ENCODE measurements at regions not wholly inside any gene's neighbourhood (a gene's known extent, or its start where the extent isn't known, plus 50 kb on each side); places are given as distances from the start of the nearest gene placed in this dataset.

DNA sequence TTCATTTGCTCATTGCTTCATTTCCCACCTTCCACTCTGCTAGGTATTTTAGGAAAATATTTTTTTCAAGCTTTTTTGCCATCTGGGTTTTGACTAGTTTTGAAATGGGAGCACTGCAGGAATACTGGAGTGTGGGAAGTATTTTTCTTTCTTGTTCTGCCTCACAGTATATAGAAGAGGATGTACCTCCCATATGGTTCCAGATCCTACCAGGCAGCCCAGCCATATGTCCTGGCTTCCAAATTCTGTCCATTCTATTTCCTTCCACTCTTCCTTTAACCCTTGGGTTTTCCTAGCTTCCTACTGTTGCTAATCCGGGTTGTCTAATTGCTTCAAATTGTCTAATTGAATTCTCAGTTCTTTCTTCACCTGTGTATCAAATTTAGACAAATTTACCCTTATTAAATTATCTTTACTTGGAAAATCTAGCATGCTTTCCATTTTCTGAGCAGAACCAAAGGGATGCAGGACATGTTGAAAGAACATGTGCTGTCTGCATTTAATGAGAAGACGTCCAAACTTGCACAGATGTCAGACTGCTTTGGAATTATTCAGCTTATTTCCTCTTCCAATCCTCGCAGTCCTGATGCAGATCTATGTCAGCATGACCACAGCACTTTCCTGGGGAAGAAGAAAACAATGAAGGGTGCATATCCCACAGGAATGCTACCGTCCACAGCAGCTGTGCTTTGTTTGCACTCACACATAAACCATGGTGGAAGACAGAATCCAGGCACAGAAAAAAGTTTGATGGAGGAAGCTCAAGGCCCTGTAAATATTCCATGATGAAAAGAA is 1273.9 kb upstream of the MAP3K7 start:
- H3K4me3 ChIP-seq, result no peak overlapping the region
- no peak for ATAC-seq (ENCODE audit: low FRiP score in 2 of 2)
- no peak for DNase-seq
- no peaks in the 10 kb centered on the region for H3K27me3 ChIP-seq
- TF ChIP-seq POLR2AphosphoS5 (IDR thresholded peaks at IDR 0.05) (no peak), POLR2A (IDR thresholded peaks at IDR 0.05) (no peak), EP300 (IDR thresholded peaks at IDR 0.05) (no peak)
- TF ChIP-seq, protein P1, sequence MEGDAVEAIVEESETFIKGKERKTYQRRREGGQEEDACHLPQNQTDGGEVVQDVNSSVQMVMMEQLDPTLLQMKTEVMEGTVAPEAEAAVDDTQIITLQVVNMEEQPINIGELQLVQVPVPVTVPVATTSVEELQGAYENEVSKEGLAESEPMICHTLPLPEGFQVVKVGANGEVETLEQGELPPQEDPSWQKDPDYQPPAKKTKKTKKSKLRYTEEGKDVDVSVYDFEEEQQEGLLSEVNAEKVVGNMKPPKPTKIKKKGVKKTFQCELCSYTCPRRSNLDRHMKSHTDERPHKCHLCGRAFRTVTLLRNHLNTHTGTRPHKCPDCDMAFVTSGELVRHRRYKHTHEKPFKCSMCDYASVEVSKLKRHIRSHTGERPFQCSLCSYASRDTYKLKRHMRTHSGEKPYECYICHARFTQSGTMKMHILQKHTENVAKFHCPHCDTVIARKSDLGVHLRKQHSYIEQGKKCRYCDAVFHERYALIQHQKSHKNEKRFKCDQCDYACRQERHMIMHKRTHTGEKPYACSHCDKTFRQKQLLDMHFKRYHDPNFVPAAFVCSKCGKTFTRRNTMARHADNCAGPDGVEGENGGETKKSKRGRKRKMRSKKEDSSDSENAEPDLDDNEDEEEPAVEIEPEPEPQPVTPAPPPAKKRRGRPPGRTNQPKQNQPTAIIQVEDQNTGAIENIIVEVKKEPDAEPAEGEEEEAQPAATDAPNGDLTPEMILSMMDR (IDR thresholded peaks at IDR 0.05), result no peak
- WGBS, 2 donors, result 45 to 58% methylated on average over 4 of the region's 4 CpGs
- H3K27ac ChIP-seq, result no peak overlapping the region
- H3K36me3 ChIP-seq, result no peaks in the 10 kb centered on the region
- no peaks in the 10 kb centered on the region for H3K4me1 ChIP-seq
- H3K9me3 ChIP-seq, result no peaks in the 10 kb centered on the region

DNA sequence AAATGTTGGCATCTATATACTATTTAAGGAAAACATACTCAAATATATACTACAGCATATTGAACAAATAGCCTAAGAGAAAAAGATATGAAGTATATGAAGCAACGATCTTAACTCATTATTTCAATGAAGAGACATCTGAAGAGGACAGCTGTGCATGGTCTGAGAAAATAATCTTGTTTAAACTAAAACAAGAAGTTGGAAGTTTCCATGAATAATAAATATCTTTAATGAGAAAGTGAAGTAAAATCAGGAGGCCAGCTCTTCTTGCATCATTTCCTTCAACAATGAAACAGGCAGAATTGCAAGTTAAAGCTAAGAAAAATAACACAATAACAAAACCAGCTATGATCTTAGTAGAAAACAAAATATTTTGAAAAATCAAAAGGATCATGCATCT is 1265.4 kb upstream of the MAP3K7 start:
- TF ChIP-seq POLR2A (IDR thresholded peaks at IDR 0.05) (no peak), POLR2AphosphoS5 (IDR thresholded peaks at IDR 0.05) (no peak), EP300 (IDR thresholded peaks at IDR 0.05) (no peak)
- TF ChIP-seq, protein P1 (IDR thresholded peaks at IDR 0.05), result no peak
- H3K36me3 ChIP-seq, result no peaks in the 10 kb centered on the region
- ATAC-seq (ENCODE audit: low FRiP score in 2 of 2) (no peak), DNase-seq (no peak)
- no peak overlapping the region for H3K27ac ChIP-seq
- WGBS, 2 donors, result 38 to 42% methylated on average over 1 of the region's 1 CpG
- no peaks in the 10 kb centered on the region for H3K9me3 ChIP-seq
- H3K4me3 ChIP-seq, result no peak overlapping the region
- no peaks in the 10 kb centered on the region for H3K27me3 ChIP-seq
- H3K4me1 ChIP-seq, result no peaks in the 10 kb centered on the region

DNA sequence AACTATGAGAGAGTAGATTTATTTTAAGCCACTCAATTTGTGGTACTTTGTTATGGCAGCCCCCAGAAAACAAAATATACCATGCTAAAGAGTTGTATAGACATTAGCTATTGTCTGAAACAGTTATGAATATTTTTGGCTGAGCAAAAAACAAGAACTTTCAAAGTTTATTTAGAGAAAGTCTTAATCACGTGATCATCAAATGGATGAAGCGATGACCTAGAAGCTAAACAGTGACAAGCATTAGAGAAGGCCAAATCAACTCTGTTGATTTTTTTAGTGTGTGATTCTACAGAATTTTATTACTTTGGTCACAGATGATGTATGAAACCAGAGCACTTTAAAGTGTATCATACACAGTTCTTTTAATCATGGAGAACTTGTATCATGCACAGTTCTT is 1247.9 kb upstream of the MAP3K7 start:
- DNase-seq (no peak), ATAC-seq (ENCODE audit: low FRiP score in 2 of 2) (no peak)
- Histone ChIP-seq H3K27me3 (no peaks in the 10 kb centered on the region), H3K4me1 (no peaks in the 10 kb centered on the region), H3K4me3 (no peak overlapping the region), H3K36me3 (no peaks in the 10 kb centered on the region), H3K27ac (no peak overlapping the region), H3K9me3 (no peaks in the 10 kb centered on the region)
- 82 to 84% methylated on average over 2 of the region's 2 CpGs for WGBS, 2 donors
- TF ChIP-seq POLR2AphosphoS5 (IDR thresholded peaks at IDR 0.05), result no peak
- TF ChIP-seq EP300 (IDR thresholded peaks at IDR 0.05), result no peak
- no peak for TF ChIP-seq POLR2A (IDR thresholded peaks at IDR 0.05)
- TF ChIP-seq, protein P1 (IDR thresholded peaks at IDR 0.05), result no peak

DNA sequence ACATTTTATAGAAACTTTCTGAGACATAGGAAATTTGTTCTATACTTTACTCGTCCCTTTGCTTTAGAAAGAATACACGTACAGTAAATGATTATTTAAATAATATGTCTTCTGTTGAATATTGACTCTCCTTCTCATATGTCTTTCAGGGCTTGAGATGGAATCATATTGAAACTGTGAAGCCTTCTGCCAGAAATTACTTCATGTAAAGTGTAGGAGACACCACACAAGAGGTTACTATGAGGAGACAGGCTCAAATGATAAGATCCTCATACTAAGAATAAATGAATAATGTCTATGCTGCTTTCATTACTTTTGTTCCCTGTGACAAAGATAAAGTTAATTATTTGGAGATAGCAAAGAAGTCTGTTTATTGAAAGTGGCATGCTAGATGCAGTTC is 1240.3 kb upstream of the MAP3K7 start:
- no peak for ATAC-seq (ENCODE audit: low FRiP score in 2 of 2)
- 64 to 90% methylated on average over 2 of the region's 2 CpGs for WGBS, 2 donors
- TF ChIP-seq, protein P1 (IDR thresholded peaks at IDR 0.05), result no peak
- TF ChIP-seq POLR2AphosphoS5 (IDR thresholded peaks at IDR 0.05) (no peak), POLR2A (IDR thresholded peaks at IDR 0.05) (no peak), EP300 (IDR thresholded peaks at IDR 0.05) (no peak)
- no peaks in the 10 kb centered on the region for H3K36me3 ChIP-seq
- H3K4me1 ChIP-seq, result no peaks in the 10 kb centered on the region
- DNase-seq, result no peak
- H3K27me3 ChIP-seq, result no peaks in the 10 kb centered on the region
- no peaks in the 10 kb centered on the region for H3K9me3 ChIP-seq
- H3K27ac ChIP-seq, result no peak overlapping the region
- H3K4me3 ChIP-seq, result no peak overlapping the region

DNA sequence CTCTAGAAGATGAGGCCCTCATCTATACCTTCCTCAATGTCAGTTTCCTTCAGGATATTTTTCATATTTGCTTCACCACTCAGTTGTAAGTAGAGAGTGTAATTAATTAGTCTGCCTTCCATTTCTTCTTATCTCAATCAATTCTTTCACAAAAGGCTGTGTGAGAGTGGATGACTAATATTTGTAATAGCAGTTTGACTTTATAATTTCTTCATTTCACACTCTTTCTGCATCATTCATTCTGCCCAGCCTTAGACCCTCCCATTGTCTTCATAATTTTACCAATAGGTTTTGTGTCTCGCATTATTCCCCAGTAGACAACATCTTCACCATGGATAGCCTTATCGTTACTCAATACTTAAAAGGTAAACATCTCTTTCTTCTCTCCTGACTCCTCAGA is 1239.3 kb upstream of the MAP3K7 start:
- WGBS, 2 donors, result 74 to 82% methylated on average over 2 of the region's 2 CpGs
- no peak for DNase-seq
- Histone ChIP-seq H3K27me3 (no peaks in the 10 kb centered on the region), H3K36me3 (no peaks in the 10 kb centered on the region), H3K4me1 (no peaks in the 10 kb centered on the region), H3K27ac (no peak overlapping the region), H3K4me3 (no peak overlapping the region), H3K9me3 (no peaks in the 10 kb centered on the region)
- TF ChIP-seq POLR2A (IDR thresholded peaks at IDR 0.05) (no peak), EP300 (IDR thresholded peaks at IDR 0.05) (no peak)
- ATAC-seq (ENCODE audit: low FRiP score in 2 of 2), result no peak

Data from upper lobe of left lung (tissue), 6 donors.